ENCODE measurements at regions not wholly inside any gene's neighbourhood (a gene's known extent, or its start where the extent isn't known, plus 50 kb on each side); places are given as distances from the start of the nearest gene placed in this dataset.

DNA sequence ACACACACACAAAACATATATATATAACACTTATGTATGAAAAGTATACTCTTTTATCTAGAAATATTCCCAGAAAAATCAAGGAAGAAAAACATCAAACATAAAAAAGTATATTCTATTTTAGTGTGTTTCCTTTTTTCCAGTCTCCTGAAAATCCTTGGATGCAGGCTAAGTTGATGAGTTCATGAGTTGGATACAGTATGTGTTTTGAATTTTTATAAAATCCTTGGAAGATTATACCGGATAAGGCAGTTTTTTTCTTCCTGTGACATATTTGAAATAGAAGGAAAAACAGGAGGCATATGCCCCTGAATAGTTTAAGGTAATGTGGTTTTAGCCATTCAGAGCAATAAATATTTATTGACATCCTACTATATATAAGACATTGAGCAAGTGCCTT lies 203.6 kb downstream of the SNX18 start:
- TF ChIP-seq, protein P1, sequence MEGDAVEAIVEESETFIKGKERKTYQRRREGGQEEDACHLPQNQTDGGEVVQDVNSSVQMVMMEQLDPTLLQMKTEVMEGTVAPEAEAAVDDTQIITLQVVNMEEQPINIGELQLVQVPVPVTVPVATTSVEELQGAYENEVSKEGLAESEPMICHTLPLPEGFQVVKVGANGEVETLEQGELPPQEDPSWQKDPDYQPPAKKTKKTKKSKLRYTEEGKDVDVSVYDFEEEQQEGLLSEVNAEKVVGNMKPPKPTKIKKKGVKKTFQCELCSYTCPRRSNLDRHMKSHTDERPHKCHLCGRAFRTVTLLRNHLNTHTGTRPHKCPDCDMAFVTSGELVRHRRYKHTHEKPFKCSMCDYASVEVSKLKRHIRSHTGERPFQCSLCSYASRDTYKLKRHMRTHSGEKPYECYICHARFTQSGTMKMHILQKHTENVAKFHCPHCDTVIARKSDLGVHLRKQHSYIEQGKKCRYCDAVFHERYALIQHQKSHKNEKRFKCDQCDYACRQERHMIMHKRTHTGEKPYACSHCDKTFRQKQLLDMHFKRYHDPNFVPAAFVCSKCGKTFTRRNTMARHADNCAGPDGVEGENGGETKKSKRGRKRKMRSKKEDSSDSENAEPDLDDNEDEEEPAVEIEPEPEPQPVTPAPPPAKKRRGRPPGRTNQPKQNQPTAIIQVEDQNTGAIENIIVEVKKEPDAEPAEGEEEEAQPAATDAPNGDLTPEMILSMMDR (conservative IDR thresholded peaks at IDR 0.05) = no peak
- no peak for TF ChIP-seq ZFX (IDR thresholded peaks at IDR 0.05)
